H9 (cell line): ENCODE measurements at regions not wholly inside any gene's neighbourhood (a gene's known extent, or its start where the extent isn't known, plus 50 kb on each side); places are given as distances from the start of the nearest gene placed in this dataset.

Experiments used
- DNase-seq: peaks from one replicate; pipeline ENCODE4 v3.0.0-alpha.2; 2017
- H2AFZ ChIP-seq: one replicate; pipeline ENCODE4 v1.6.1; 2013; ENCODE audit warnings: mild to moderate bottlenecking, low read length, control low read depth, moderate library complexity
- H2AK5ac ChIP-seq: 2 replicates; pipeline ENCODE4 v1.6.1; 2013; ENCODE audit warnings: low read length, control low read depth, mixed read lengths; ENCODE audit not compliant: insufficient read length
- H2BK120ac ChIP-seq: one replicate; pipeline ENCODE4 v1.6.1; 2013; ENCODE audit warnings: low read depth, mild to moderate bottlenecking, low read length, control low read depth, inconsistent platforms; ENCODE audit not compliant: poor library complexity, severe bottlenecking
- H2BK12ac ChIP-seq: 2 replicates; pipeline ENCODE4 v1.6.1; 2013; ENCODE audit warnings: low read length, control low read depth, mixed read lengths, low read depth; ENCODE audit not compliant: insufficient read length
- H2BK15ac ChIP-seq: 2 replicates; pipeline ENCODE4 v1.6.1; 2013; ENCODE audit warnings: low read depth, low read length, control low read depth
- H2BK20ac ChIP-seq: one replicate; pipeline ENCODE4 v1.6.1; 2013; ENCODE audit warnings: low read depth, mild to moderate bottlenecking, low read length, control low read depth, inconsistent platforms; ENCODE audit not compliant: poor library complexity, severe bottlenecking
- H2BK5ac ChIP-seq: 2 replicates; pipeline ENCODE4 v1.6.1; 2013; ENCODE audit warnings: low read length, control low read depth, mixed read lengths; ENCODE audit not compliant: insufficient read length
- H3K14ac ChIP-seq: 2 replicates; pipeline ENCODE4 v1.6.1; 2013; ENCODE audit warnings: low read length, control low read depth; ENCODE audit not compliant: insufficient read depth
- H3K18ac ChIP-seq: 2 replicates; pipeline ENCODE4 v1.6.1; 2013; ENCODE audit warnings: low read depth, mild to moderate bottlenecking, mixed read lengths, low read length, control low read depth; ENCODE audit not compliant: insufficient read length
- H3K23ac ChIP-seq: 2 replicates; pipeline ENCODE4 v1.6.1; 2013; ENCODE audit warnings: low read length, control low read depth, mixed read lengths, low read depth; ENCODE audit not compliant: insufficient read length
- H3K23me2 ChIP-seq: 2 replicates; pipeline ENCODE4 v1.6.1; 2013; ENCODE audit warnings: low read depth, mild to moderate bottlenecking, mixed read lengths, low read length, control low read depth; ENCODE audit not compliant: insufficient read length, poor library complexity, severe bottlenecking
- H3K27ac ChIP-seq: 2 replicates; pipeline ENCODE4 v1.5.1; 2013; ENCODE audit warnings: low read length, control low read depth, mixed read lengths, low read depth; ENCODE audit not compliant: insufficient read length
- H3K27me3 ChIP-seq: 2 replicates; pipeline ENCODE4 v1.6.1; 2013; ENCODE audit warnings: low read length, control low read depth, inconsistent platforms; ENCODE audit not compliant: insufficient read depth
- H3K4ac ChIP-seq: 2 replicates; pipeline ENCODE4 v1.6.1; 2013; ENCODE audit warnings: low read depth, mild to moderate bottlenecking, control low read depth, inconsistent platforms, low read length, moderate library complexity
- H3K4me1 ChIP-seq: 2 replicates; pipeline ENCODE4 v1.6.1; 2013; ENCODE audit warnings: low read length, control low read depth, inconsistent platforms; ENCODE audit not compliant: insufficient read depth
- H3K4me2 ChIP-seq: 2 replicates; pipeline ENCODE4 v1.6.1; 2013; ENCODE audit warnings: low read length, control low read depth, mixed read lengths; ENCODE audit not compliant: insufficient read length, insufficient read depth
- H3K56ac ChIP-seq: 2 replicates; pipeline ENCODE4 v1.6.1; 2013; ENCODE audit warnings: low read depth, mild to moderate bottlenecking, mixed read lengths, low read length, control low read depth; ENCODE audit not compliant: insufficient read length
- H3K79me1 ChIP-seq: 2 replicates; pipeline ENCODE4 v1.6.1; 2013; ENCODE audit warnings: low read depth, mild to moderate bottlenecking, moderate library complexity, low read length, control low read depth, inconsistent platforms; ENCODE audit not compliant: insufficient read depth, poor library complexity, severe bottlenecking
- H3K79me2 ChIP-seq: 2 replicates; pipeline ENCODE4 v1.6.1; 2013; ENCODE audit warnings: low read length, control low read depth, inconsistent platforms; ENCODE audit not compliant: insufficient read depth
- H3K9ac ChIP-seq: 2 replicates; pipeline ENCODE4 v1.6.1; 2013; ENCODE audit warnings: low read length, control low read depth, mixed read lengths; ENCODE audit not compliant: insufficient read length; ENCODE audit errors: extremely low read depth
- H3K9me3 ChIP-seq: one replicate; pipeline ENCODE4 v1.6.1; 2013; ENCODE audit warnings: low read depth, low read length, inconsistent platforms; ENCODE audit not compliant: control insufficient read depth
- H3T11ph ChIP-seq: one replicate; pipeline ENCODE4 v1.6.1; 2013; ENCODE audit warnings: mild to moderate bottlenecking, low read length, control low read depth, inconsistent platforms
- H4K20me1 ChIP-seq: one replicate; pipeline ENCODE4 v1.6.1; 2013; ENCODE audit not compliant: control insufficient read depth, insufficient read length, insufficient read depth
- H4K5ac ChIP-seq: 2 replicates; pipeline ENCODE4 v1.6.1; 2013; ENCODE audit warnings: low read depth, mild to moderate bottlenecking, mixed read lengths, low read length, control low read depth; ENCODE audit not compliant: insufficient read length
- H4K8ac ChIP-seq: replicated peaks from 2 replicates; pipeline ENCODE4 v1.6.1; 2013; ENCODE audit warnings: low read length, control low read depth, mixed read lengths, low read depth; ENCODE audit not compliant: insufficient read length
- H4K91ac ChIP-seq: 2 replicates; pipeline ENCODE4 v1.6.1; 2013; ENCODE audit warnings: low read depth, mild to moderate bottlenecking, moderate library complexity, mixed read lengths, low read length, control low read depth; ENCODE audit not compliant: insufficient read length
- H3K27ac Mint-ChIP-seq, 3 experiments: 2 replicates in 2 of 3; 3 replicates in 1 of 3; pipeline ENCODE4 v1.8.0; 2020 to 2021; ENCODE audit warnings: mixed read lengths in 3 of 3, mild to moderate bottlenecking in 1 of 3, moderate library complexity in 1 of 3
- H3K27me3 Mint-ChIP-seq: 2 replicates; pipeline ENCODE4 v1.8.0; 2021; ENCODE audit warnings: low read depth, mild to moderate bottlenecking, moderate library complexity, mixed read lengths
- H3K36me3 Mint-ChIP-seq, 3 experiments: 2 replicates in 2 of 3; 3 replicates in 1 of 3; pipeline ENCODE4 v1.8.0; 2020 to 2021; ENCODE audit warnings: low read depth in 3 of 3, mixed read lengths in 3 of 3; ENCODE audit not compliant: insufficient read depth in 1 of 3
- H3K4me1 Mint-ChIP-seq, 2 experiments: 2 replicates each; pipeline ENCODE4 v1.8.0; 2020; ENCODE audit warnings: mixed read lengths in 2 of 2
- H3K4me3 Mint-ChIP-seq, 2 experiments: 2 replicates in 1 of 2; 3 replicates in 1 of 2; pipeline ENCODE4 v1.8.0; 2020 to 2021; ENCODE audit warnings: mild to moderate bottlenecking in 2 of 2, mixed read lengths in 2 of 2, moderate library complexity in 1 of 2
- H3K9me3 Mint-ChIP-seq, 2 experiments: 2 replicates in 1 of 2; 3 replicates in 1 of 2; pipeline ENCODE4 v1.8.0; 2020; ENCODE audit warnings: mild to moderate bottlenecking in 2 of 2, mixed read lengths in 2 of 2, moderate library complexity in 1 of 2
- WGBS: extraction: QIAGEN DNeasy Blood & Tissue Kit; methylation state at CpG from one replicate; pipeline ENCODE4 v1.1.7; 2013; ENCODE audit warnings: missing lambda C conversion rate, low lambda C conversion rate, mixed read lengths; ENCODE audit not compliant: insufficient read length; ENCODE audit errors: extremely low coverage; 5-methylcytosine and 5-hydroxymethylcytosine counted together
- TF ChIP-seq, protein P1 (sequence below): fragments of 200-600 bp; sonication (generic); conservative IDR thresholded peaks from 3 replicates; pipeline ENCODE4 v1.8.0; 2021; ENCODE audit warnings: antibody characterized with exemption, mild to moderate bottlenecking

DNA sequence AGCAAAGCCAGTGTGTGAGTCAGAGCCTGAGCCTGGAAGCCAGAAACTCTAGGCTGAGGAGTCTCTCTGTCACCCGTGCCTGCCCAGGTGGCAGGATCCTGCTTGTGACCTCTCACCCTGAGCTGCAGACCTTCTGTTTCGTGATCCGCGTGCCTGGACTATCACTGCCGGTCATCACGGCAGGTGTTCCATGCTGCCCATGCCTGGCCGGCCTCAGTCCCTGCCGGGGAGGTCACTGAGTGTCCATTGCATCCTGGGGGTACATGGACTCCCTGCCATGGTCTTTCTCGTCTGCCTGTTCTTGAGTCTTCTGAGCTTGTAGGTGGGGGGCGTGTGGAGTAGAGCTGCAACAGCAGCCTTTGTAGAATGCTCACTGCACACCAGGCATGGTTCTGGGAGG lies 1032.4 kb downstream of the TBC1D22A start:
- no peak overlapping the region for H2AFZ ChIP-seq
- H3K23ac ChIP-seq = no peak overlapping the region
- H3K18ac ChIP-seq = no peak overlapping the region
- peaks cover 2 to 3% of the 10 kb centered on the region in 2 experiments; a peak in 3 of 5 replicates for H3K9me3 Mint-ChIP-seq
- TF ChIP-seq, protein P1, sequence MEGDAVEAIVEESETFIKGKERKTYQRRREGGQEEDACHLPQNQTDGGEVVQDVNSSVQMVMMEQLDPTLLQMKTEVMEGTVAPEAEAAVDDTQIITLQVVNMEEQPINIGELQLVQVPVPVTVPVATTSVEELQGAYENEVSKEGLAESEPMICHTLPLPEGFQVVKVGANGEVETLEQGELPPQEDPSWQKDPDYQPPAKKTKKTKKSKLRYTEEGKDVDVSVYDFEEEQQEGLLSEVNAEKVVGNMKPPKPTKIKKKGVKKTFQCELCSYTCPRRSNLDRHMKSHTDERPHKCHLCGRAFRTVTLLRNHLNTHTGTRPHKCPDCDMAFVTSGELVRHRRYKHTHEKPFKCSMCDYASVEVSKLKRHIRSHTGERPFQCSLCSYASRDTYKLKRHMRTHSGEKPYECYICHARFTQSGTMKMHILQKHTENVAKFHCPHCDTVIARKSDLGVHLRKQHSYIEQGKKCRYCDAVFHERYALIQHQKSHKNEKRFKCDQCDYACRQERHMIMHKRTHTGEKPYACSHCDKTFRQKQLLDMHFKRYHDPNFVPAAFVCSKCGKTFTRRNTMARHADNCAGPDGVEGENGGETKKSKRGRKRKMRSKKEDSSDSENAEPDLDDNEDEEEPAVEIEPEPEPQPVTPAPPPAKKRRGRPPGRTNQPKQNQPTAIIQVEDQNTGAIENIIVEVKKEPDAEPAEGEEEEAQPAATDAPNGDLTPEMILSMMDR = no peak
- H2BK12ac ChIP-seq = no peak overlapping the region
- no peaks in the 10 kb centered on the region for H3K4me1 Mint-ChIP-seq
- no peaks in the 10 kb centered on the region for H3K79me1 ChIP-seq
- H3K27me3 ChIP-seq = no peaks in the 10 kb centered on the region
- H3K23me2 ChIP-seq = no peaks in the 10 kb centered on the region
- H4K91ac ChIP-seq = no peak overlapping the region
- H3K4ac ChIP-seq = no peak overlapping the region
- no peak overlapping the region for H3K56ac ChIP-seq
- H3K79me2 ChIP-seq = no peaks in the 10 kb centered on the region
- no peak overlapping the region for H2BK20ac ChIP-seq
- H2BK120ac ChIP-seq = no peak overlapping the region
- no peaks in the 10 kb centered on the region for H3K4me1 ChIP-seq
- no peaks in the 10 kb centered on the region for H4K20me1 ChIP-seq
- no peak overlapping the region for H3K27ac Mint-ChIP-seq
- no peak overlapping the region for H3K9ac ChIP-seq
- no peak overlapping the region for H3K27ac ChIP-seq
- no CpG with 5 or more reads among the region's 10 CpGs for WGBS
- no peak overlapping the region for H2BK5ac ChIP-seq
- H3K36me3 Mint-ChIP-seq = no peaks in the 10 kb centered on the region
- H3K14ac ChIP-seq = no peak overlapping the region
- DNase-seq = no peak
- H3K9me3 ChIP-seq = no peaks in the 10 kb centered on the region
- no peak overlapping the region for H2BK15ac ChIP-seq
- H3K27me3 Mint-ChIP-seq = peaks cover 11% of the 10 kb centered on the region; the same call in 1 of the 2 replicates
- H3T11ph ChIP-seq = no peak overlapping the region
- H2AK5ac ChIP-seq = no peak overlapping the region
- H4K5ac ChIP-seq = no peak overlapping the region
- H3K4me3 Mint-ChIP-seq = no peak overlapping the region
- H3K4me2 ChIP-seq = no peak overlapping the region
- H4K8ac ChIP-seq = no peak overlapping the region
